Testis (tissue), 2 donors: ENCODE measurements at regions not wholly inside any gene's neighbourhood (a gene's known extent, or its start where the extent isn't known, plus 50 kb on each side); places are given as distances from the start of the nearest gene placed in this dataset.

Experiments used
- POLR2A ChIP-seq: fragments of 450-650 bp; IDR thresholded peaks from one replicate; pipeline ENCODE4 v1.6.1; 2017; ENCODE audit warnings: antibody characterized with exemption, mild to moderate bottlenecking, moderate library complexity
- TF ChIP-seq, protein P1 (sequence below), 3 experiments: fragments of 450-650 bp in 2 of 3; fragments of 200-600 bp in 1 of 3; sonication (generic) in 1 of 3; IDR thresholded peaks; one replicate each; pipeline ENCODE4 v1.5.1; 2016 to 2019; ENCODE audit warnings: antibody characterized with exemption in 3 of 3, mild to moderate bottlenecking in 2 of 3, moderate library complexity in 1 of 3

DNA sequence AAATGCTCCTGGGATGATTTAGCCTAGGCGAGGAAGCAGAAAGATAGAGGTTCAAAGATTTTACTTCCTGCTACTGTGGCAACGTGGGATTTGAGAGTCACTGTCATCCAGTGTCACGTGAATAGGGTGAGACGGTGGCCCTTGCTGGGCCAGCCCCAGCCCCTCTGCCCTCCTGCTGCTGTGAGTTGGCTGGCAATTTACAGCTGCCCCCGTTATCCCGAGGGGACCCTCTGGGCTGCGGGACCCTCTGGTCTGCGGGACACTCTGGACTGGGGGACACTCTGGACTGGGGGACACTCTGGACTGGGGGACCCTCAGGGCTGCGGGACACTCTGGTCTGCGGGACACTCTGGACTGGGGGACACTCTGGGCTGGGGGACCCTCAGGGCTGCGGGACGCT, 765.4 kb downstream of the TRIML1 start:
- TF ChIP-seq POLR2A, result no peak
- TF ChIP-seq, protein P1, sequence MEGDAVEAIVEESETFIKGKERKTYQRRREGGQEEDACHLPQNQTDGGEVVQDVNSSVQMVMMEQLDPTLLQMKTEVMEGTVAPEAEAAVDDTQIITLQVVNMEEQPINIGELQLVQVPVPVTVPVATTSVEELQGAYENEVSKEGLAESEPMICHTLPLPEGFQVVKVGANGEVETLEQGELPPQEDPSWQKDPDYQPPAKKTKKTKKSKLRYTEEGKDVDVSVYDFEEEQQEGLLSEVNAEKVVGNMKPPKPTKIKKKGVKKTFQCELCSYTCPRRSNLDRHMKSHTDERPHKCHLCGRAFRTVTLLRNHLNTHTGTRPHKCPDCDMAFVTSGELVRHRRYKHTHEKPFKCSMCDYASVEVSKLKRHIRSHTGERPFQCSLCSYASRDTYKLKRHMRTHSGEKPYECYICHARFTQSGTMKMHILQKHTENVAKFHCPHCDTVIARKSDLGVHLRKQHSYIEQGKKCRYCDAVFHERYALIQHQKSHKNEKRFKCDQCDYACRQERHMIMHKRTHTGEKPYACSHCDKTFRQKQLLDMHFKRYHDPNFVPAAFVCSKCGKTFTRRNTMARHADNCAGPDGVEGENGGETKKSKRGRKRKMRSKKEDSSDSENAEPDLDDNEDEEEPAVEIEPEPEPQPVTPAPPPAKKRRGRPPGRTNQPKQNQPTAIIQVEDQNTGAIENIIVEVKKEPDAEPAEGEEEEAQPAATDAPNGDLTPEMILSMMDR (IDR thresholded peaks at IDR 0.05), result no peak
